ENCODE measurements at regions not wholly inside any gene's neighbourhood (a gene's known extent, or its start where the extent isn't known, plus 50 kb on each side); places are given as distances from the start of the nearest gene placed in this dataset.

GRCh38 chr1:90144820-90145219, 149.9 kb downstream of the ZNF326 start:
- FAIRE-seq (no peak), DNase-seq (ENCODE audit: insufficient read length) (no peak)
- TF ChIP-seq POLR2AphosphoS5 (IDR thresholded peaks at IDR 0.05; ENCODE audit: low read depth, low read length) (no peak), POLR2A (IDR thresholded peaks at IDR 0.05; ENCODE audit: low read depth, low read length) (no peak), TAF1 (IDR thresholded peaks at IDR 0.05; ENCODE audit: borderline replicate concordance, low read depth, low read length) (no peak)

- FAIRE-seq (no peak), DNase-seq (ENCODE audit: insufficient read length) (no peak)
- TF ChIP-seq POLR2AphosphoS5 (IDR thresholded peaks at IDR 0.05; ENCODE audit: low read depth, low read length), result no peak
- no peak for TF ChIP-seq POLR2A (IDR thresholded peaks at IDR 0.05; ENCODE audit: low read depth, low read length)
- TF ChIP-seq TAF1 (IDR thresholded peaks at IDR 0.05; ENCODE audit: borderline replicate concordance, low read depth, low read length), result no peak
Observed at GRCh38 chr1:90143591-90143990, 148.7 kb downstream of the ZNF326 start.

- DNase-seq (ENCODE audit: insufficient read length) (no peak), FAIRE-seq (no peak)
- TF ChIP-seq TAF1 (IDR thresholded peaks at IDR 0.05; ENCODE audit: borderline replicate concordance, low read depth, low read length) (no peak), POLR2AphosphoS5 (IDR thresholded peaks at IDR 0.05; ENCODE audit: low read depth, low read length) (no peak), POLR2A (IDR thresholded peaks at IDR 0.05; ENCODE audit: low read depth, low read length) (no peak)
Observed at GRCh38 chr1:90142697-90143096, 147.8 kb downstream of the ZNF326 start.

- TF ChIP-seq POLR2AphosphoS5 (IDR thresholded peaks at IDR 0.05; ENCODE audit: low read depth, low read length) (no peak), TAF1 (IDR thresholded peaks at IDR 0.05; ENCODE audit: borderline replicate concordance, low read depth, low read length) (no peak), POLR2A (IDR thresholded peaks at IDR 0.05; ENCODE audit: low read depth, low read length) (no peak)
- no peak for FAIRE-seq
- DNase-seq (ENCODE audit: insufficient read length), result no peak
Observed at GRCh38 chr1:90139837-90140236, 144.9 kb downstream of the ZNF326 start.

- no peak for TF ChIP-seq POLR2AphosphoS5 (IDR thresholded peaks at IDR 0.05; ENCODE audit: low read depth, low read length)
- TF ChIP-seq TAF1 (IDR thresholded peaks at IDR 0.05; ENCODE audit: borderline replicate concordance, low read depth, low read length), result no peak
- no peak for TF ChIP-seq POLR2A (IDR thresholded peaks at IDR 0.05; ENCODE audit: low read depth, low read length)
- DNase-seq (ENCODE audit: insufficient read length), result no peak
- FAIRE-seq, result no peak
Observed at GRCh38 chr1:90135286-90135685, 140.4 kb downstream of the ZNF326 start.

GRCh38 chr1:90134175-90134955, 139.5 kb downstream of the ZNF326 start:
- TF ChIP-seq TAF1 (IDR thresholded peaks at IDR 0.05; ENCODE audit: borderline replicate concordance, low read depth, low read length), result no peak
- TF ChIP-seq POLR2AphosphoS5 (IDR thresholded peaks at IDR 0.05; ENCODE audit: low read depth, low read length), result no peak
- no peak for TF ChIP-seq POLR2A (IDR thresholded peaks at IDR 0.05; ENCODE audit: low read depth, low read length)
- no peak for FAIRE-seq

GRCh38 chr1:90133133-90133532, 138.2 kb downstream of the ZNF326 start:
- no peak for FAIRE-seq
- DNase-seq (ENCODE audit: insufficient read length), result no peak
- no peak for TF ChIP-seq POLR2AphosphoS5 (IDR thresholded peaks at IDR 0.05; ENCODE audit: low read depth, low read length)

More at GRCh38 chr1:90134175-90134955, 139.5 kb downstream of the ZNF326 start:
- no peak for DNase-seq (ENCODE audit: insufficient read length)

- no peak for DNase-seq (ENCODE audit: insufficient read length)
- FAIRE-seq, result no peak
- no peak for TF ChIP-seq TAF1 (IDR thresholded peaks at IDR 0.05; ENCODE audit: borderline replicate concordance, low read depth, low read length)
- no peak for TF ChIP-seq POLR2AphosphoS5 (IDR thresholded peaks at IDR 0.05; ENCODE audit: low read depth, low read length)
- no peak for TF ChIP-seq POLR2A (IDR thresholded peaks at IDR 0.05; ENCODE audit: low read depth, low read length)
Observed at GRCh38 chr1:90132306-90132705, 137.4 kb downstream of the ZNF326 start.

- DNase-seq (ENCODE audit: insufficient read length) (no peak), FAIRE-seq (no peak)
- TF ChIP-seq POLR2A (IDR thresholded peaks at IDR 0.05; ENCODE audit: low read depth, low read length) (no peak), POLR2AphosphoS5 (IDR thresholded peaks at IDR 0.05; ENCODE audit: low read depth, low read length) (no peak)
Observed at GRCh38 chr1:90127288-90127953, 132.5 kb downstream of the ZNF326 start.

GRCh38 chr1:90126834-90127233, 131.9 kb downstream of the ZNF326 start:
- FAIRE-seq (no peak), DNase-seq (ENCODE audit: insufficient read length) (no peak)
- no peak for TF ChIP-seq POLR2A (IDR thresholded peaks at IDR 0.05; ENCODE audit: low read depth, low read length)
- TF ChIP-seq POLR2AphosphoS5 (IDR thresholded peaks at IDR 0.05; ENCODE audit: low read depth, low read length), result no peak
- no peak for TF ChIP-seq TAF1 (IDR thresholded peaks at IDR 0.05; ENCODE audit: borderline replicate concordance, low read depth, low read length)

GRCh38 chr1:90122654-90123340, 127.9 kb downstream of the ZNF326 start:
- TF ChIP-seq POLR2A (IDR thresholded peaks at IDR 0.05; ENCODE audit: low read depth, low read length) (no peak), TAF1 (IDR thresholded peaks at IDR 0.05; ENCODE audit: borderline replicate concordance, low read depth, low read length) (no peak), POLR2AphosphoS5 (IDR thresholded peaks at IDR 0.05; ENCODE audit: low read depth, low read length) (no peak)
- no peak for DNase-seq (ENCODE audit: insufficient read length)
- FAIRE-seq, result no peak

Measured in GM12892 (cell line).